ENCODE measurements at regions not wholly inside any gene's neighbourhood (a gene's known extent, or its start where the extent isn't known, plus 50 kb on each side); places are given as distances from the start of the nearest gene placed in this dataset.

GRCh38 chr7:22001345-22002004, 55.8 kb upstream of the CDCA7L start:
- DNase-seq: peak; percentile 28

- no peak for DNase-seq
These were observed 54.2 kb upstream of the CDCA7L start for GRCh38 chr7:21999896-22000295.

DNA sequence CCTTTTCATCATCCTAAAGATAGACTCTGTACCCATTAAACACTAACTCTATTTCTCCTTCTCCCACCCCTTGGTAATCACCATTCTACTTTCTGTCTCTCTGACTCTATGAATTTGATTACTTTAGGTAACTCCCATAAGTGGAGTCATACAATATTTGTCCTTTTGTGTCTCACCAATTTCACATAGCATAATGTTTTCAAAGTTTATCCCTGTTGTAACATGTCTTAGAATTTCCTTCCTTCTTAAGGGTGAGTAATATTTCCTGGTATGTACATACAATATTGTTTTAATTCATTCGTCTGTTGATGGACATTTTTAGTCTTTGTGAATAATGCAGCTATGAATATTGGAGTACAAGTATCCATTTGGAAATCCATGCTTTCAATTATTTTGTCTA, 50.9 kb upstream of the CDCA7L start:
- no peak for DNase-seq
